Cardiac fibroblast (primary cell): ENCODE measurements at regions not wholly inside any gene's neighbourhood (a gene's known extent, or its start where the extent isn't known, plus 50 kb on each side); places are given as distances from the start of the nearest gene placed in this dataset.
"Not testable (repeated sequence)": the region's sequence is repeated elsewhere in the genome, so short reads cannot be mapped to it uniquely, and the experiment has no call there.

Source experiments
- DNase-seq, 2 donors: peaks; one replicate each; pipeline versions ENCODE4 v3.0.0 to v3.0.0-alpha.2; 2010; ENCODE audit warnings: low read depth in 2 of 2
- H3K4me3 ChIP-seq, 2 donors: replicated peaks in 1 of 2; 1 replicate in 1 of 2; 2 replicates in 1 of 2; pipeline ENCODE4 v1.5.1; 2011; ENCODE audit warnings: low read depth in 2 of 2, low read length in 2 of 2, mild to moderate bottlenecking in 2 of 2, moderate library complexity in 1 of 2
- TF ChIP-seq, protein P1 (sequence below): IDR thresholded peaks from one replicate; pipeline ENCODE4 v1.5.1; 2011; ENCODE audit warnings: low read depth, mild to moderate bottlenecking, low read length, inconsistent platforms

- TF ChIP-seq, protein P1, sequence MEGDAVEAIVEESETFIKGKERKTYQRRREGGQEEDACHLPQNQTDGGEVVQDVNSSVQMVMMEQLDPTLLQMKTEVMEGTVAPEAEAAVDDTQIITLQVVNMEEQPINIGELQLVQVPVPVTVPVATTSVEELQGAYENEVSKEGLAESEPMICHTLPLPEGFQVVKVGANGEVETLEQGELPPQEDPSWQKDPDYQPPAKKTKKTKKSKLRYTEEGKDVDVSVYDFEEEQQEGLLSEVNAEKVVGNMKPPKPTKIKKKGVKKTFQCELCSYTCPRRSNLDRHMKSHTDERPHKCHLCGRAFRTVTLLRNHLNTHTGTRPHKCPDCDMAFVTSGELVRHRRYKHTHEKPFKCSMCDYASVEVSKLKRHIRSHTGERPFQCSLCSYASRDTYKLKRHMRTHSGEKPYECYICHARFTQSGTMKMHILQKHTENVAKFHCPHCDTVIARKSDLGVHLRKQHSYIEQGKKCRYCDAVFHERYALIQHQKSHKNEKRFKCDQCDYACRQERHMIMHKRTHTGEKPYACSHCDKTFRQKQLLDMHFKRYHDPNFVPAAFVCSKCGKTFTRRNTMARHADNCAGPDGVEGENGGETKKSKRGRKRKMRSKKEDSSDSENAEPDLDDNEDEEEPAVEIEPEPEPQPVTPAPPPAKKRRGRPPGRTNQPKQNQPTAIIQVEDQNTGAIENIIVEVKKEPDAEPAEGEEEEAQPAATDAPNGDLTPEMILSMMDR = no peak
- DNase-seq = no peak
- H3K4me3 ChIP-seq = no peak overlapping the region
Measured at GRCh38 chr12:112607427-112607826, 184.1 kb upstream of the RPH3A start.

DNA sequence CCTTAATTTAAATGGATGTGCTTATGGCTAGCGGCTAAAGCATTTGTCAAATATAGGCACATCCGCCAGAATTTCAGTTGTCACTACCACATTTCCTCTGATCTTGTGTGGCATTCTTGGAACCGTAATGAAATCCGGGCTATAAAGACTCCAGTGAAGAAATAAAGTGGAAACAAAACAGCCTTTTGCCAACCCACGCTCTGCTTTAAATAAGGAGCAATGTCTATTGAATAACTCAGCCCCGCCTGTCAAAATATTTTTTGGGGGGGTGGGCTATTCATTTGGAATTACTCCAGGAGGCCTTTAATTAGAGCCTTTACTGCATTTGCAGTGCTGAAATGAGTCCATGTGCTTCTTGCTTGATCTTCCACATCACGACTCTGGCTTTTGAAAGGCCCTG is 179.6 kb upstream of the RPH3A start:
- no peak overlapping the region for H3K4me3 ChIP-seq

DNA sequence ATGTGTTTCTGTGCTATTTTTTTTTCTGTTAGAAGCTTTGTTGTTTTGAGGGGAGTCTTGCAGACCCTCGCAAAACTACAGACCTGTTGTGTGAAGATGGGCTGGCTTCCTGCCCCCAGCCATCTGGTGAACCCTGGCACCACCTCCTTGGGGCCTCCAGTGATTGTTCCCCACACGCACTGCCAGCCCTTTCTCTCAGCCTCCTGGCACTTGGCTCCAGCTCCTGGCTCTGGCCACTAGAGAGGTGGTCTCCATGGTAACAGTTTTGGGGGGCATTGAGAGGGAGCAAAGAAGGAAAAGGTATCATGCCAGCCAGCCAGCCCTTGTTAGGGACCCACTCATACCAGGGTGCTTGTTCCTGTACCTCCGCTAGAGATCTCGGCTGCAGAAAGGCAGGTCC is 176.4 kb upstream of the RPH3A start:
- H3K4me3 ChIP-seq = no peak overlapping the region
- TF ChIP-seq, protein P1 = no peak
- DNase-seq = no peak

More for the DNA sequence above, 179.6 kb upstream of the RPH3A start:
- DNase-seq = no peak
- TF ChIP-seq, protein P1 = no peak

GRCh38 chr12:112616469-112617152 is 174.9 kb upstream of the RPH3A start:
- no peak for DNase-seq
- no peak overlapping the region for H3K4me3 ChIP-seq
- TF ChIP-seq, protein P1 = no peak

- H3K4me3 ChIP-seq = no peak overlapping the region
- TF ChIP-seq, protein P1 = no peak
- no peak for DNase-seq
Measured at GRCh38 chr12:112617153-112617505, 174.4 kb upstream of the RPH3A start.

DNA sequence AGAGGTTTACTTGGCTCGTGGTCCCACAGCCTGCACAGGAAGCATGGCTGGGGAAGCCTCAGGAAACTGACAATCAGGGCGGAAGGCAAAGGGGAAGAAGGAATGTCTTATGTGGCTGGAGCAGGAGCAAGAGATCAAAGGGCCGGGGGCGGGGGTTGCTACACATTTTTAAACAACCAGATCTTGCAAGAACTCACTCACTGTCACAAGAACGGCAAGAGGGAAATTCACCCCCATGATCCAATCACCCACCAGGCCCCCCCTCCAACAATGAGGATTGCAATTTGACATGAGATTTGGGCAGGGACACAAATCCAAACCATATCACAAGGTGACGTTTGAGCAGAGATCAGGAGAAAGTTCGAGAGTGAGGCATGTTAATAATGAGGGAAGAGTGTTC is 163.7 kb upstream of the RPH3A start:
- H3K4me3 ChIP-seq = no peak overlapping the region
- TF ChIP-seq, protein P1 = no peak
- DNase-seq = no peak

DNA sequence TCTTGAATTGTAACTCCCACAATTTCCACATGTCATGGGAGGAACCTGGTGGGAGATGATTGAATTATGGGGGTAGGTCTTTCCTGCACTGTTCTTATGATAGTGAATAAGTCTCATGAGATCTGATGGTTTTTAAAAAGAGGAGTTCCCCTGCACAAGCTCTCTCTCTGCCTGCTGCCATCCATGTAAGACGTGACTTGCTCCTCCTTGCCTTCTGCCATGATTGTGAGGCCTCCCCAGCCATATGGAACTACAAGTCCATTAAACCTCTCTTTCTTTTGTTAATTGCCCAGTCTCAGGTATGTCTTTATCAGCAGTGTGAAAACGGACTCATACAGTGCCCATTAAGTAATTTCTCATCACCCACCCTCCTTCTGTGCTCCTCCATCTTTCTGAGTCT is 159.6 kb upstream of the RPH3A start:
- DNase-seq, H3K4me3 ChIP-seq: not testable (repeated sequence)
